NCI-H146 treated with DMSO at 0.1 percent for 48 hours (cell line): ENCODE measurements at regions not wholly inside any gene's neighbourhood (a gene's known extent, or its start where the extent isn't known, plus 50 kb on each side); places are given as distances from the start of the nearest gene placed in this dataset.

Experiments
- DNase-seq: peaks from one replicate; lab custom pipeline; 2025; ENCODE audit not compliant: unreplicated experiment; lab: John Stamatoyannopoulos, UW

DNA sequence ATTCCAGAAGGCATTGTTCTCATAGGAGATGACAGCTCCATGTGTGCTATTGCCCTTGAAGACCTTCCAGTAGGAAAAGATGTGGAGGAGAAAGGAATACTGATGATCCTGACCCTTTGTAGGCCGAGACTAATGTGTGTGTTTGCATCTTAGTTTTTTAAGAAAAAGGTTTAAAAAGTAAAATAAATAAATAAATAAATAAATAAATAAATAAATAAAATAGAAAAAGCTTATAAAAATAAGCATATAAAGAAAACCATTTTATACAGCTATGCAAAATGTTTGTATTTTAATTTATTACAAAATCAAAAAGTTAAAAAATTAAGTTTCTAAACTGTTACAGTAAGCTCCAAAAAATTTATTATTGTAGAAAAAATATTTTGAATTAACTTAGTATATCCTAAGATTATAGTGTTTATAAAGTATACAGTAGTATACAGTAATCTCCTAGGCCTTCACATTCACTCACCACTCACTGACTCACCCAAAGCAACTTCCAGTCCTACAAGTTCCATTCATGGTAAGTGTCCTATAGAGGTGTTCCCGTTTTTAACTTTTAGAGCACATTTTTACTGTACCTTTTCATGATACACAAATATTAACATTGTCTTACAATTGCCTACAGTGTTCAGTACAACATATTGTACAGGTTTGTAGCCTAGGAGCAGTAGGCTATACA lies 435.2 kb upstream of the SEMA3A start:
- DNase-seq: no peak

- DNase-seq: no peak
Observed at GRCh38 chr7:84629216-84629615, 434.6 kb upstream of the SEMA3A start.

DNA sequence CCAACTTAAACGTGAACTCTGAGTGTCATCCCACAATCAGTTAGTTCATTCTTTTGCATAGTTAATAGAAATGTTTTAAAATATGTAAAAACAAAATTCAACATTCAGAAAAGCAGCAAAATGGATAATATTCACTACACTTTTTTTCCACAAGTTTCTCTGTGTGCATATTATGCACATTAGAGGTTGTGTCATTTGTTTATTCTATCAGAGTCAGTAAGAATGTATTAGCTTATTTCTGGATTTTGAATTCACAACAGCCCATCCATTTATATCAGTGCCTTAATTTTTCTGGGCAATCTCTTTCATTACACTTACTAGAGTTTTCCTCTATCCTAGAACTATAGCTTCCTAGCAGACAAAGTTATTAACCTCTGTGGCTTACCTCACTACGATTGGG lies 432.7 kb upstream of the SEMA3A start:
- no peak for DNase-seq

GRCh38 chr7:84624927-84625326 lies 430.3 kb upstream of the SEMA3A start:
- DNase-seq: no peak

DNA sequence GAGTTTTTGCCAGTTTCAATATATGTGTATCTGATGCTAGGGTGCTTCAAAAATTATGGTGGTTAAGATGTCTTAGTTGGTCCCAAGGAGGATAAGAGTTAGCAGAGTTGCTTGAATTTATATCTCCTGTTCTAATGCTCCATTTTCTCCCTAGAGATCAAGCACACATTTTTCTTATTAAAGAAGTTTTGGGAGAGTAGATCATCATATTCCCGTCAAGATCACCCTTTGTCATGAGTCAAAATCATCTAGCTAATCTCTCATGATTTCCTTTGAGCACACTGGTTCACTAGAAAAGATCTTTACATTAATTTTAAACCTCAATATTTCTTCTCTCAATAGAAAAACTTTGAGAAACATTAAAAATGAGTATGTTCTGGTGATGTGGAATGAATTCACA lies 429.9 kb upstream of the SEMA3A start:
- DNase-seq: no peak

GRCh38 chr7:84617265-84618030 lies 422.9 kb upstream of the SEMA3A start:
- no peak for DNase-seq

DNA sequence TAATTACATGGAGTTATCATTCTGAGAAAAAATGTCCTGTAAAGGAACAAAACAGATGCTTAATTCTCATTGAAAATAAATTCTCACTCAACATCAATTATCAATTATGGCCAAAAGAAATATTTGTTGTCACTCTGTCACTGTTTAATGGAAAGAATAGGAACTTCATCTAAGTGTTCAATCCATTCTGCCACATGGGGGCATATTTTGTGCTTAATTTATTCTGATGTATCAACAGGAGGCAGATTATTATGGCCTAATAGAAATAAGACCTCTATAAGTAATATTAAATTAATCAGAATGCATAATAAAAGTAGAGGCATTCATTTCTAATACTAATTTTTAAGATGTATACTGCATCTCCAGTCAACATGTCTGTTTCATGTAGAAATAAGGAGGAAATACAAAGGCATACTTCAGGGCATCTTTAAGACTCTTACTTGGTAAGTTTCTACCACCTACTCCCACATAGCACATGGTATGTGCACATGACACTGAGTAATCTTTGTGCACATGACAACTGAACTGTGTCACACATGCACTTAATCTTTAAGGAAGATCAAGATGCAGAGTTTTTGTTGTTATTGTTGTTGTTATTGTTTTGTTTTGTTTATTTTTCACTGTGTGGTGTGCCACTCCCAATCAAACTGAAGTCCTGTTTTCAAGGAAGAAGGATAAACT lies 420.4 kb upstream of the SEMA3A start:
- no peak for DNase-seq

DNA sequence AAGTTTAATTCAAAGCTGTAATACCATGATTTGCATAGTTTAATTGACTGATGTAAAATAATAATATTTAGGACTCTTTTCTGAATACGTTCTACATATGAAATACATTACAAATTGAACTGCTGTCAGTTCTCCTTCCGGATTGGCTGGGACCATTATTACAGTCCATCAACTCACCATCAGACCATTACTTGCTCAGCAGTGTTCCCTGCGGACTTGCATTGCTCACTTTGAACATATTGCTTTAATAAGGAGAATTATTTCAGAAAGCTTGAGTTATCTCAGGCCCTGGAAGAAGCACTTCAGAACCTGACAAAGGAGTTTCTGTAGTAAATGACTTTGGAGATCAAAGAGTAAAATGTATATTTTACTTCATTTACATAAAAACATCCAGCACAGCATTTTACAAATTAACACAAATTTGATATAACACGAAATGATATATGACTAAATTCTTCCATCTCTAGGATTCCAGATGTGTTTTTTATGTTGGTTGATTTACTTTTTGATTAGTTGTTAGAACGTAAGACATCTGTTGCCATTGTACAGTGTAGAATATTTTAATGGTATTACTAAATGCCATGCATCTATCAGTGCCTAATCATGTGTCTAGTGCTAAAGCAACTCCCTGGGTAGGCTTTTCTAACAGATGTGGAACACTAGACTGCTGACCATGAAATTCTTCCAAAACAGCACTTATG lies 418.5 kb upstream of the SEMA3A start:
- no peak for DNase-seq

GRCh38 chr7:84611391-84611790 lies 416.8 kb upstream of the SEMA3A start:
- DNase-seq: no peak

DNA sequence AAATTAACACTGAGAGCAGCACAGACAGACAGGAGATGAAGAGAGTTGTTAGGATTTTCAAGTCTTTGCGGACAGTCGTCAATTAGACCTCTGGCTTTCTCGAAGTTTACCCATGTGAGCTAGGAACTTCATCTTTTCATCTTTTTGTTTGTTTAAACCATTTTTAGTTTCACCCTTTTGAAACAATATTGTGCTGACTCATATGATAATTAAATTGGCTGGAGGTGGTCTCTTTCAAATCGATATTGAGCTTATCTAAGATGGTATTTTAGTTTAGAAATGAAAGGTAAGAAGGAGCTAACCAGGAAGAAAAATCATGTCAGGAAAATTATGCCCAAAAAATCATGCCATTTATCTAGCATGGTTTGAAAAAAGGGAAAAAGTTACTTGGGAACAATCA lies 415.8 kb upstream of the SEMA3A start:
- DNase-seq: no peak

DNA sequence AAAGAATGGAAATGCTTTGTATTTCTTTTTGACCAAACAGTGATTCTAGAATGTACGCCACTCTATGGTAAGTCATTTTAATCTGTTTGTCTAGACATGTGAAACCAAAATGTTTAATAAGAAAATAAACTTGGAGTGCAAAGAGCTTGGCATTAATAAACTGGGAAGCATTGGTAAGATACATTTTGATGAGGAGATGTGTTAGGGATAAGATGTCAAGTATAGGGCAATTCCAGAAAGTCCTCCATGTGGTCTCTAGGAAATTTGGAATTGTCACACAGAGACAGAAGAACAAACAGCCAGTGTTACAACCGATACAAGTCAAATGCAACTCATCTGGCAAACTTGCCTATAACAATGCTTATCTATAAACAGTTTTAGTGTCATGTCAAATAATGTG lies 410.7 kb upstream of the SEMA3A start:
- DNase-seq: no peak

DNA sequence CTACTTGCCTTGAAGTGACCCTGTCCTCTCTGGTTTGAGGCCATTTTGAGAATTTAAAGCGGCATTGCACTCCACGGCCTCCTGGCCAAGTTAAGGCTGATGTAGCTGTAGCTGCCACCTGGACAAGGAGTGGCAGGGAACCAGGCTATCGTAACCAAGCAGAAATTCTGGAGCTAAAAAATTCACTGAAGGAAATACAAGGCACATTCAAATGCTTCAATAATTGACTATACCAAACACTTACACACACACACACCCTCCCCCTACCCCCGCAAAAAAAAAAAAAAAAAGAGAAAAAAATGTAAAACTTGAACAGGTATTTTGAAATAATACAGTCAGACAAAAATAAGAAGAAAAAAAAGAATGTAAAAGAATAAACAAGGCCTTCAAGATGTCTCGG lies 409.0 kb upstream of the SEMA3A start:
- no peak for DNase-seq

DNA sequence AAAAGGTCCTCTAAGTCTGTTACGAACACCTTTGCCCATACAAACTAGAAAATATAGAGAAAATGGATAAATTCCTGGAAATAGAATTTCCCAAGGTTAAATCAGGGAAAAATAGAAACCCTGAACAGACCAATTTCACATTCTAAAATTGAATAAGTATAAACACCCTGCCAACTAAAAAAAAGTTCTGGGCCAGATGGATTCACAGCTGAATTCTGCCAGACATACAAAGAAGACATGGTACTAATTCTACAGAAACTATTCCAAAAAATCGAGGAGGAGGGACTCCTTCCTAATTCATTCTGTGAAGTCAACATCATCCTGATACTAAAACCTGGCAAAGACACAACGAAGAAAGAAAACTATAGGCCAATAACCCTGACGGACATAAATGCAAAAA lies 400.4 kb upstream of the SEMA3A start:
- DNase-seq: no peak

- DNase-seq: no peak
Observed at GRCh38 chr7:84591897-84592296, 397.3 kb upstream of the SEMA3A start.

- no peak for DNase-seq
Observed at GRCh38 chr7:84589012-84589411, 394.4 kb upstream of the SEMA3A start.

DNA sequence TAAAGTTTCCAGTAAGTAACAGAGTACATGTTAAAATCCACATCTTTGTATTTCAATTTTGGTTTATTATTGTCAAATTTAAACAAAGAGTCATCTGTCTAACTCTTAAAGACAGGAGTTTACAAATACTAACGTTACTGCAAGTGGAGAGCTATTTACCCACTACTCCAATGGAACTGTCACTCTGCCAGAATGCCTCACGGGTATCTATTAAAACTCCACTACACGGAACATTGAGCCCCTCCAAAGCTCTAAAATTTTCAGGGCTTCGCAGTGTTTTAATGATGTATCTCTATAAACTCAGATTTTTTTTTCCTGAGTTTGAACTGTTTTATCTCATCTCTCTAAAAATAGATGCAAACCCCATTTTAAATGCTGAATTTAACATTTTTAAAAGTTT lies 388.7 kb upstream of the SEMA3A start:
- DNase-seq: no peak

GRCh38 chr7:84582747-84583146 lies 388.2 kb upstream of the SEMA3A start:
- DNase-seq: no peak

DNA sequence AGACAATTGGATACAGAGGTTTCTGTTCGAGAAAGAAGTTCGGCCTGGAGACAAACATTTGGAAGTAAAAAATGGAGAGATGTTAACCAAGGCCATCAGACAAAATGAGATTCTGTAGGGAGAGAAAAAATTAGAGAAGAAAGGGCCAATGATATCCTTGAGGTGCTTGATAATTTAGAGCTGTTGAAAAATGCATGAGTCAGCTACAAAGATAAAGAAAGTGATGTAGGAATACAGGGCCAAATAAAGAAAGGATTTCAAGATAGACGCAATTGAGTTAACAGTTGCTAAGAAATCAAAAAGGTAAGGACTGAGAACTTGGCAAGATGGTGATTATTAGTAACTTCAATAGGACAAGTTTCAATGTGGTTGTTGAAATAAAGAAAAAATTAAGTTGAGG lies 384.2 kb upstream of the SEMA3A start:
- DNase-seq: no peak

DNA sequence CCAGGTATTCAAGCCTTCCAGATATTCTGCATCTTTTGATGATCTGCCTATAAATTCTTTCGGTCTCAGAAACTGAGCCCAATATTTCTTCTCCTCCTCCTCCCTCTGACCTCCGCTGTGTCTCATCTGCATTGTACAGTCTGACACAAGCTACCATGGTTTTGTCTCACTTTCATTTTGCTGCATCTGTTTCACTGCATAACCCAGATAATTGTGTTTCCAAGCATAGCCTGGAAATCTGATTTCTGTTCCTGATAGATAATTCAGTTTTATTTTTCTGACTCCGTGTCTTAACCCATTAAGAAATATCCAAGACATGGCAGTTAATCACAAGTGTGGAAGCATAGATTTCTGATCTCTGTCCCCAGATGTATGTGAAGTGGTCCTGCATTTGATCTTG lies 374.2 kb upstream of the SEMA3A start:
- no peak for DNase-seq

DNA sequence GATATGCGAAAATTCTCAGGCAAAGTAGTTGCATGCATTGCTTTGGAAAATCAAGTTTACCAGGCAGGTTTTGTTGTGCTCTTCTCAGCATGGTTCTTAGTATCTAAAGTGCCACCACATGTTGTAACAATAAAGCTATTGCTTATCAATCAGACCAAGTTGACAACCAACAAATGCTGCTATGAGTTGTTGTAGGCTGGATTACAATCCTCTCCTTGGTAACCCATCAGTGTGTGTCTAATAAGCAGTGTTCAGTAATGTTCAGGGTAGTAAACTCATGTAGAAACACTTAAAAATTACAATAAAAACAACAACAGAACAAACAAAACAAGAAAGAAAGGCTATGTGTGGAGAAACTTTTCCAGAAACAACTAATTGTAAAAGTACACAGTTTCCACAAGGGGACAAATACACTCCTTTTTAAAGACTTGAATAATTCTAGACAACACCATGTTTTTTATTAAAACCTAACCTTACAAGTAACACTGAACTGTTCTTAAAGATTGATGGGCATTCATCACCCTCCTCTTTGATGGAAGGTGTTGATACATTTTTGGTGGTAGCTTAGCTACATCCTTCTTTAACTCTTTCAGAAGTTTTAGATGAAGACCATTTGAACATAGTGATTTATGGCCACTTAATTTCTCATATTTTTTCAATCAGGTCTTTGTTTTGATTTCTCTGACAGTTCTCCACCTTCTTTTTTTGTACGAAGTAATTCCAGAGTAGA lies 370.9 kb upstream of the SEMA3A start:
- no peak for DNase-seq

- no peak for DNase-seq
Observed at GRCh38 chr7:84553711-84554110, 359.1 kb upstream of the SEMA3A start.
